ENCODE measurements at regions not wholly inside any gene's neighbourhood (a gene's known extent, or its start where the extent isn't known, plus 50 kb on each side); places are given as distances from the start of the nearest gene placed in this dataset.
A peak's percentile ranks its signal among the peaks of the same experiment; 100 is the strongest.
"Not testable (repeated sequence)": the region's sequence is repeated elsewhere in the genome, so short reads cannot be mapped to it uniquely, and the experiment has no call there.

DNA sequence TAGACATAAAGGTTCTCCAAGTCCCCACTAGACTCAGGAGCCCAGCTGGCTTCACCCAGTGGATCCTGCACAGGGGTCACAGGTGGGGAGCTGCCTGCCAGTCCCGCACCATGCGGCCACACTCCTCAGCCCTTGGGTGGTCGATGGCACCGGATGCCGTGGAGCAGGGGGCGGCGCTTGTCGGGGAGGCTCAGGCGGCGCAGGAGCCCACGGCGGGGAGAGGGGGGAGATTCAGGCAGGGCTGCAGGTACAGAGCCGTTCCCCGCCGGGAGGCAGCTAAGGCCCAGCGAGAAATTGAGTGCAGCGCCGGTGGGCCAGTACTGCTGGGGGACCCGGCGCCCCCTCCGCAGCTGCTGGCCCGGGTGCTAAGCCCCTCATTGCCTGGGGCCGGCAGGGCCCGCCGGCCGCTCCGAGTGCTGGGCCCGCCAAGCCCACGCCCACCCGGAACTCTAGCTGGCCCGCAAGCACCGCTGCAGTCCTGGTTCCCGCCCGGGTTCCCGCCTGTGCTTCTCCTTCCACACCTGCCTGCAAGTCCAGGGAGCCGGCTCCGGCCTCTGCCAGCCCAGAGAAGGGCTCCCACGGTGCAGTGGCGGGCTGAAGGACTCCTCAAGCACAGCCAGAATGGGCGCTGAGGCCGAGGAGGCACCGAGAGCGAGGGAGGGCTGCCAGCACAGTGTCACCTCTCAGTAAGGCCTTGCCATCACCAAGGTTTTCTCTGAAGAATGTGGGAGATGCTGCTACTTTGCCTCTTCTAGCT lies 58.4 kb upstream of the PPP1R12A start:
- TF ChIP-seq, protein P1, sequence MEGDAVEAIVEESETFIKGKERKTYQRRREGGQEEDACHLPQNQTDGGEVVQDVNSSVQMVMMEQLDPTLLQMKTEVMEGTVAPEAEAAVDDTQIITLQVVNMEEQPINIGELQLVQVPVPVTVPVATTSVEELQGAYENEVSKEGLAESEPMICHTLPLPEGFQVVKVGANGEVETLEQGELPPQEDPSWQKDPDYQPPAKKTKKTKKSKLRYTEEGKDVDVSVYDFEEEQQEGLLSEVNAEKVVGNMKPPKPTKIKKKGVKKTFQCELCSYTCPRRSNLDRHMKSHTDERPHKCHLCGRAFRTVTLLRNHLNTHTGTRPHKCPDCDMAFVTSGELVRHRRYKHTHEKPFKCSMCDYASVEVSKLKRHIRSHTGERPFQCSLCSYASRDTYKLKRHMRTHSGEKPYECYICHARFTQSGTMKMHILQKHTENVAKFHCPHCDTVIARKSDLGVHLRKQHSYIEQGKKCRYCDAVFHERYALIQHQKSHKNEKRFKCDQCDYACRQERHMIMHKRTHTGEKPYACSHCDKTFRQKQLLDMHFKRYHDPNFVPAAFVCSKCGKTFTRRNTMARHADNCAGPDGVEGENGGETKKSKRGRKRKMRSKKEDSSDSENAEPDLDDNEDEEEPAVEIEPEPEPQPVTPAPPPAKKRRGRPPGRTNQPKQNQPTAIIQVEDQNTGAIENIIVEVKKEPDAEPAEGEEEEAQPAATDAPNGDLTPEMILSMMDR (conservative IDR thresholded peaks at IDR 0.05; ENCODE audit: low read depth, low read length): no peak
- H4K20me1 ChIP-seq (ENCODE audit: insufficient read depth): no peaks in the 10 kb centered on the region
- no peaks in the 10 kb centered on the region for H3K27me3 ChIP-seq (ENCODE audit: insufficient read depth, low read depth)
- peaks cover 23% of the 10 kb centered on the region for H3K4me1 ChIP-seq (ENCODE audit: low read depth, poor library complexity, severe bottlenecking)
- no peak overlapping the region for H2AFZ ChIP-seq (ENCODE audit: low read depth)
- no peaks in the 10 kb centered on the region for H3K79me2 ChIP-seq (ENCODE audit: insufficient read depth, low read depth)
- H3K4me3 ChIP-seq (IDR thresholded peaks at IDR 0.05; ENCODE audit: insufficient read depth, low read depth, low read length): no peak overlapping the region
- no peak overlapping the region for H3K9ac ChIP-seq
- no peaks in the 10 kb centered on the region for H3K36me3 ChIP-seq (ENCODE audit: insufficient read depth)
- no peak overlapping the region for H3K4me2 ChIP-seq
- H3K27ac ChIP-seq: no peak overlapping the region

DNA sequence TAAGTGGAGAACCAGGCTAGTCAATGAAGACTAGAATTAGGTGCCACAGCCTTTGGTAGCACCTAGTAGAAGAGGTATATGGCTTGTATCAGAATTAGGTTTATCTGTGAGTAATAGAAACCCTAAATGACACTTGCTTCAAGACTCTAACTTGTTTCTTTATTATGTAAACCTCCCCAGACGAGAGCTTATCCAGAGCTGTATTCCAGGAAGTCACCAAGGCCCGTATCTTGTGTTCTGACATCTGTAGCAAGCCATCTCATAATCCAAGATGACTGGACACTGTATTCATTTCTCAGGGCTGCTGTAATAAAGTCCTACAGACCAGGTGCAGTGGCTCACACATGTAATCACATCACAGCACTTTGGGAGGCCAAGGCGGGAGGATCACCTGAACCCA lies 56.7 kb upstream of the PPP1R12A start:
- Histone ChIP-seq H3K4me1 (ENCODE audit: low read depth, poor library complexity, severe bottlenecking) (peaks cover 11% of the 10 kb centered on the region), H3K4me2 (no peak overlapping the region), H3K36me3 (ENCODE audit: insufficient read depth) (no peaks in the 10 kb centered on the region), H3K27me3 (ENCODE audit: insufficient read depth, low read depth) (no peaks in the 10 kb centered on the region), H3K27ac (no peak overlapping the region), H2AFZ (ENCODE audit: low read depth) (no peak overlapping the region), H4K20me1 (ENCODE audit: insufficient read depth) (no peaks in the 10 kb centered on the region), H3K79me2 (ENCODE audit: insufficient read depth, low read depth) (no peaks in the 10 kb centered on the region), H3K9ac (no peak overlapping the region), H3K4me3 (IDR thresholded peaks at IDR 0.05; ENCODE audit: insufficient read depth, low read depth, low read length) (no peak overlapping the region)
- TF ChIP-seq, protein P1 (conservative IDR thresholded peaks at IDR 0.05; ENCODE audit: low read depth, low read length): no peak

DNA sequence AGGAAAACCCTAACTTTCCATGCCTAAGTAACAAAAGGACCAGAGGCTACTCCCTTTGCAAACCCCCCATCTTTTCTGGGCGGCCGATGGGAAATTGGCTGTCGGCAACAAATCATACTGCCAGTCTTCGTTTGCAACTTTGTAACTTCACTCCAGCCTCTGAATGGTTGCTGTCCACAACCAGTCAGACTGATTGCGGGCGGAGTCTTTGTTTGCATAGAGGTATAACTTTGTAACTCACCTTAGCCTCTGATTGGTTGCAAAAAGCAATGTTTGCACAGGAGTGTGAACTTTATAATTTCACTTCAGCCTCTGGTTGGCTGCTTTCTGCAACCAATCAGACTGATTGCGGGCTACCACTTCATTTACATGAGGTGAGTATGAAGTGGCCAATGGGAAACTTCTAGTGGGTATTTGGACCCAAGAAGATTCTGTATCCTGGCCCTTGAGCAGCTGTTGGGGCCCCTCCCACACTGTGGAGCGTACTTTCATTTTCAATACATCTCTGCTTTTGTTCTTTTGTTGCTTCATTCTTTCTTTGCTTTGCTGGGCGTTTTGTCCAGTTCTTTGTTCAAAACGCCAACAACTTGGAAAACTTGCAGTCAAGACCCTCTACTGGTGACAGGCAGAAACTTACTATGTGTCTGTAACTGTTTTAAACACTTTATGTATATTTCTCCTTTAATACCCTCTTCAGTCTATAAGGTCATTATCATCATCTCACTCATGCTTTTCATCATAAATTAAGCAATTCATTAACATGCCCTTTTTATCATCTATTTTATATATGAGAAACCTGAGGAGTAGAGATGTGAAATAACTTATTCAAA lies 55.8 kb upstream of the PPP1R12A start:
- not testable (repeated sequence) for H3K27ac ChIP-seq; H4K20me1 ChIP-seq (ENCODE audit: insufficient read depth); H3K36me3 ChIP-seq (ENCODE audit: insufficient read depth); H3K4me3 ChIP-seq (IDR thresholded peaks at IDR 0.05; ENCODE audit: insufficient read depth, low read depth, low read length); H2AFZ ChIP-seq (ENCODE audit: low read depth); H3K9ac ChIP-seq; H3K27me3 ChIP-seq (ENCODE audit: insufficient read depth, low read depth); H3K79me2 ChIP-seq (ENCODE audit: insufficient read depth, low read depth); H3K4me1 ChIP-seq (ENCODE audit: low read depth, poor library complexity, severe bottlenecking)
- H3K4me2 ChIP-seq: peak overlapping the region; percentile 10; the same call in 1 of the 2 replicates

DNA sequence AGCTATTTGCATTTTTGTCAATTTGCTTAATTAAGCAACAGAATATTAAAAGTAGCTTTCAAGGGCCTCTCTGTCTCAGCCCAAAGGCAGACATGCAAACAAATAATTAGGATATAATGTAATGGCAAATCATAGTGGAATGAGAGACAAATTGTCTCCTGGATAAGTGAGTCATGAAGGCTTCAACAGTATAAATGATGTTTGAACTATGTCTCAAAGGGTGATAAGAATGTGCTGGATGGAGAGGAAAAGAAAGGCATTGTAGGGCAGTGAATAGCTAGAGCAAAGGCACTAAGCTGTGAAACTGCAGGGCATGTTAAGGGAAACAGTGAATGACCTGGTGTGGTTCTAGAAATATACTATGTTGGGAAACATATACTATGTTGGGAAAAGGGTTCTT lies 53.5 kb upstream of the PPP1R12A start:
- H3K4me1 ChIP-seq (ENCODE audit: low read depth, poor library complexity, severe bottlenecking): peaks cover 9% of the 10 kb centered on the region

More for the DNA sequence above, 53.5 kb upstream of the PPP1R12A start:
- H3K27ac ChIP-seq: no peak overlapping the region
- no peak overlapping the region for H3K9ac ChIP-seq
- no peak overlapping the region for H3K4me2 ChIP-seq
- no peak overlapping the region for H3K4me3 ChIP-seq (IDR thresholded peaks at IDR 0.05; ENCODE audit: insufficient read depth, low read depth, low read length)
- H3K36me3 ChIP-seq (ENCODE audit: insufficient read depth): no peaks in the 10 kb centered on the region
- TF ChIP-seq, protein P1 (conservative IDR thresholded peaks at IDR 0.05; ENCODE audit: low read depth, low read length): no peak
- no peaks in the 10 kb centered on the region for H4K20me1 ChIP-seq (ENCODE audit: insufficient read depth)
- no peaks in the 10 kb centered on the region for H3K79me2 ChIP-seq (ENCODE audit: insufficient read depth, low read depth)
- H2AFZ ChIP-seq (ENCODE audit: low read depth): no peak overlapping the region
- no peaks in the 10 kb centered on the region for H3K27me3 ChIP-seq (ENCODE audit: insufficient read depth, low read depth)

All from KMS-11 (cell line).